Epithelial cell of esophagus (primary cell): ENCODE measurements at regions not wholly inside any gene's neighbourhood (a gene's known extent, or its start where the extent isn't known, plus 50 kb on each side); places are given as distances from the start of the nearest gene placed in this dataset.
A peak's percentile ranks its signal among the peaks of the same experiment; 100 is the strongest.
"Not testable (repeated sequence)": the region's sequence is repeated elsewhere in the genome, so short reads cannot be mapped to it uniquely, and the experiment has no call there.

Experiments
- DNase-seq: peaks from one replicate; pipeline ENCODE4 v3.0.0; 2010; ENCODE audit warnings: low read depth
- H3K4me3 ChIP-seq: 2 replicates; pipeline ENCODE4 v1.5.1; 2011; ENCODE audit warnings: mild to moderate bottlenecking, low read length, control low read depth
- CTCF ChIP-seq: IDR thresholded peaks from 2 replicates; pipeline ENCODE4 v1.5.1; 2011; ENCODE audit warnings: low read depth, mild to moderate bottlenecking, low read length, control low read depth, inconsistent platforms; ENCODE audit not compliant: insufficient read depth; ENCODE audit errors: missing control alignments

GRCh38 chr13:111064661-111065060 is 50.4 kb upstream of the ARHGEF7 start:
- no peak for TF ChIP-seq CTCF
- H3K4me3 ChIP-seq: no peak overlapping the region
- DNase-seq: no peak

- no peak for DNase-seq
- TF ChIP-seq CTCF: no peak
These were observed 52.1 kb upstream of the ARHGEF7 start for GRCh38 chr13:111062966-111063365.

GRCh38 chr13:111062305-111062704 is 52.8 kb upstream of the ARHGEF7 start:
- DNase-seq: no peak
- no peak for TF ChIP-seq CTCF
- H3K4me3 ChIP-seq: no peak overlapping the region

More at GRCh38 chr13:111062966-111063365, 52.1 kb upstream of the ARHGEF7 start:
- no peak overlapping the region for H3K4me3 ChIP-seq

DNA sequence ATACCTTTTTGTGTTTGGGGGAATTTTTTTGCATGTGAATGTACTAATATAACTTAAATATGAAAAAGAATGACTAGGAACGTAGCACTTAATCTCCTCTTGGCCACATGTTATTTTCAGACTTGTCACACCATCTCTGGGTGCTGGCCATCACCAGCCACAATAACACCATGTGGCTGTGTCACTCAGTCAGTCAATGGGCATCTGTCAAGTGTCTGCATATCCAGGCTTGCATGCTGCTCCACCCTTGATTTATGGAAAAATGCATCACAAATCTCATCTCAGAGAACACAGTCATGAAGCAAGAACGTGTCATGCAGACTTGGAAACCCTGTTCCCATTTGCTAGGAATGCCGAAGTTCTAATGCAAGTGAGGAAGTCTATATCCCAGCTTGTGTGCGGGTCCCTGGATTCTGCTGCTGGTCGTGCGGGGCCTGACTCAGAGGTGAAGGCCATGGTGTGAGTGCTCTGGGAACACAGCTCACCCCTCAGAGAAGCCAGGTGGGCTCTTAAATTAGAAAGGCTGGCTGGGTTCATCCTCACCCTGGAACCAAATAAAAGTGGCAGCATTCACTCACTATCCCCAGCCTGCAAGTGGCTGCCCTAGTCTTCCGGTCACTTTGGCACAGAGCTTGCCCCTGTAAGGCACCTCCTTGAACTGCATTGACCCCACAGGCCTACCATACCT is 53.6 kb upstream of the ARHGEF7 start:
- DNase-seq: peak; percentile 6
- no peak for TF ChIP-seq CTCF
- H3K4me3 ChIP-seq: no peak overlapping the region

DNA sequence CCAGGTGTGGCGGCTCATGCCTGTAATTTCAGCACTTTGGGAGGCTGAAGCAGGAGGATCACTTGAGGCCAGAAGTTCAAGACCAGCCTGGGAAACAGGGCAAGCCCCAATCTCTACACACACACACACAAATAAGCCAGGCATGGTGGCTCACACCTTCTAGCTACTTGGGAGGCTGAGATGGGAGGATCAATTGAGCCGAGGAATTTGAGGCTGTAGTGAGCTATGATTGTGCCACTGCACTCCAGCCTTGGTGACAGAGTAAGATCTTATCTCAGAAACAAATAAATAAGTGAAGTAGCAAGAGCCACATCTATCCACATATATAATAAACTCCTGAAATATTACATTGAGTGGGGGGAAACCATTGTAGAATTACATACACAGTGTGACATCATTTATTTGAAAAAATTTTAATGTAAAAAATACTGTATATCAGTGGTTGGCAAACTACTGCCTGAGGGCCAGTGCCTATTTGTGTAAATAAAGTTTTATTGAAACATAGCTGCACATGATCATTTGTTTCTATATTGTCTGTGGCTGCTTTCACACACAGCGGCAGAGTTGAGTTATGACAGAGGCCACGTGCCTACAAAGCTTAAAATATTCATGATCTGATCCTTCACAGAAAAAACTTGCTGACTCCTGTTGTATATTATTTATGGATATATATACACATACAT is 54.7 kb upstream of the ARHGEF7 start:
- no peak for TF ChIP-seq CTCF
- H3K4me3 ChIP-seq: no peak overlapping the region
- no peak for DNase-seq

GRCh38 chr13:111058796-111059506 is 56.2 kb upstream of the ARHGEF7 start:
- no peak for TF ChIP-seq CTCF
- no peak overlapping the region for H3K4me3 ChIP-seq
- DNase-seq: no peak

- not testable (repeated sequence) for DNase-seq, H3K4me3 ChIP-seq
These were observed 56.8 kb upstream of the ARHGEF7 start for GRCh38 chr13:111058339-111058738.

DNA sequence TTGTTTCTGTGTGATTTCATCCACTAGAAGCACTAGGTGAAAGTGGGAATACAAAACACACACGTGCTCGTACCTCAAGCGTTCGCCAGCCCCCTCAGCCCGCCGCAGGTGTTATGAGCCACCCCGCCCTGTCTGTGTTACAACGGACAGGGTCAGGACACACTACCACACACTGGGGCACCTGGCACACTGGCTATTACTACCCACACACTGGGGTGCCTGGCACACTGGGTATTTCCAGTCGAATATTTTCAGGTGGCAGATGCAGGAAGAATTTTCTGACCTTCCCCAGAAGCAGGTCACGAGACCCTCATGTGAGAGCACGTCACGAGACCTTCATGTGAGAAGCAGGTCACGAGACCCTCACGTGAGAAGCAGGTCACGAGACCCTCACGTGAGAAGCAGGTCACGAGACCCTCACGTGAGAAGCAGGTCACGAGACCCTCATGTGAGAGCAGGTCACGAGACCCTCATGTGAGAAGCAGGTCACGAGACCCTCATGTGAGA is 63.3 kb upstream of the ARHGEF7 start:
- not testable (repeated sequence) for H3K4me3 ChIP-seq, DNase-seq
